HG03342 (cell line): ENCODE measurements at regions not wholly inside any gene's neighbourhood (a gene's known extent, or its start where the extent isn't known, plus 50 kb on each side); places are given as distances from the start of the nearest gene placed in this dataset.

Source experiments
- ATAC-seq: cut with Tn5 transposase; IDR thresholded peaks from one replicate; pipeline ENCODE4 v1.9.1; 2021; ENCODE audit warnings: mild to moderate bottlenecking, moderate library complexity; ENCODE audit not compliant: unreplicated experiment

DNA sequence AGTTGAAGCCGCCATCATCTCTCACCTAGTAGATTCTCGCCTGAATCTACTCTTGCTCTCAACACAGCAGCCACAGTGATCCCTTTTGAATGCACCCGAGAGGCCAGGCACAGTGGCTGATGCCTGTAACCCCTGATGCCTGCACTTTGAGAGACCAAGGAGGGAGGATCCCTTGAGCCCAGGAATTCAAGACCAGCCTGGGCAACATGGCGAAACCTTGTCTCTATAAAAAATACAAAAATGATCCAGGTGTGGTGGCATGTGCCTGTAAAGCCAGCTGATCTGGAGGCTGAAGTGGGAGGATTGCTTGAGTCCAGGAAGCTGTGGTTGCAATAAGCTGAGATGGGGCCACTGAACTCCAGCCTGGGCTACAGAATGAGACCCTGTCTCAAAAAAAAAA lies 60.3 kb upstream of the EML4 start:
- ATAC-seq = no peak

DNA sequence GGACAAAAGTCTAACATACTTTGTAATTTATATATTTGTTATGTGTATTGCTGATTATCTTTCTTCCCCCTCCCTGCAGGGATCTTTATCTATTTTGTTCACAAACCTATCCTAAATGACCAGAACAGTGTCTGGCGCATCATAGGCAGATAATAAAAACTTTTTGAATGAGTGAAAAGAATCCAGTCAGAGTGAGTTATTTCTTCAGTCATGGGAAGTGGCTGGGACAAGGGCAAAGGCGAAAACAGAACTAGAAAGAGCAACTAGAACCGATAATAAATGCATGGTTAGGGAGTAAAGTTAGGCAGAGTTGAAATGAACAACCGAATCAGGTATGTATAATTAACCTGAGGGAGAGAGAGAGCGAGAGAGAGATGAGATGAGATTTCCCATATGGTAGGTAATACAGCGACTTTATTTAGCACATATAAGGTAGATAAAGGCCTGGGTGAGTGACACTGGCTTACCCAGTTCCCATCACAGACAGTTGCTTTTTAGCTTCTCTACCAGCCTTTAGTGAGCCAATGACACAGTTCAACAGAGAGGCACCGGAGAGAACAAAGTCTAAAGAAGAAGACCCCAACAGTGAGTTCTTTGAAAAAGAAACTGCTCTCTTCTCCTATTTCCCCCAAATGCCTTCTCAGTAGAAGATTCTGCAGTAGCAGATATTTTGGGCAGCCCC lies 59.1 kb upstream of the EML4 start:
- ATAC-seq = no peak

DNA sequence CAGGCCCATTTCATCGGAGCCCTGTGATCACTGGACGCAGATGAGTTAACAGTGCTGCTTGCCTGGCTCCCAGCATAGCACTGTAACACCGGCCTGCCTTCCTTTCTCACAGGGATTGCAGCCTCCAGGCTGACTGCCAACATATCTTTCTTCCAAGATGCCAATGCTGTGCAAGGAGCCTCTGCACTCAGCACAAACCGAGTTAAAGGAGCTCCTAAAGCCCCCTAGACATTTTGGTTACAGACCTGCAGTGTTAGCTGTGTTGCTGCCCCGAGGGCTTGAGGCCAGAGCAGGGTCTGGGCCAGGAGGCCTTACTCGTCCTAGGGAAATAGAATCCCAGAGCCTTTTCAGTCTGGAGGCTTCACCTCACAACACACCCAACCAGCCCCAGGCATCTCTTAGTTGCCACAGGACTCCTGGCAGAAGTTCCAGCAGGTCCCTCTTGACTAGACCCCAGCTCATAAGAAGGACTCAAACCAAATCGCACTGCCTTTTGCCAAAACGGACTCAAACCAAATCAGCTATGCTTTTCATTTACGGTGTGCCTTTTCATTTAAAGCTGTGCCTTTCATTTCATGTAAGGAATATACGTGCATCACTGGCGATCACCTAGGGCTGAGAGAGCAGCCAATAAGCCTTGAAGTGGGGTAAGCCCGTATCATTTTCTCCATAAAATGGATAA lies 58.4 kb upstream of the EML4 start:
- no peak for ATAC-seq

DNA sequence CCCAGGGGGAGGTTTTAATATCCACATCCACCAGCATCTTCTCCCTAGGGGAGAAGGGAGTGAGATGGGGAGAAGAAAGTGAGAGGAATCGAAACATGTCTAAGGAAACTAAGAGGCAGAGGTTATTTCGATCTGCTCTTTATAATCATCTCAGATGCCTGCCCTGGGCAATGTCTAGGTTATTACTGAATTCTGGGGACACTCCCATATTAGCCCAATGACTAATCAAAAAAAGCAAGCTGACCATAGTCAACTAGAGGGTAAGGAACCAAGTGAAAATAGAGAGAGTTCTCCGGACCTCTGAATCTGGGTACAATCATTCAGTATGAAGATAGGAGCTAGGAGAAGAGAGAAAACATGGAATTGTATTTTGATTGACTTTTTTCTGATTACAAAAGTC lies 56.7 kb upstream of the EML4 start:
- ATAC-seq = no peak

DNA sequence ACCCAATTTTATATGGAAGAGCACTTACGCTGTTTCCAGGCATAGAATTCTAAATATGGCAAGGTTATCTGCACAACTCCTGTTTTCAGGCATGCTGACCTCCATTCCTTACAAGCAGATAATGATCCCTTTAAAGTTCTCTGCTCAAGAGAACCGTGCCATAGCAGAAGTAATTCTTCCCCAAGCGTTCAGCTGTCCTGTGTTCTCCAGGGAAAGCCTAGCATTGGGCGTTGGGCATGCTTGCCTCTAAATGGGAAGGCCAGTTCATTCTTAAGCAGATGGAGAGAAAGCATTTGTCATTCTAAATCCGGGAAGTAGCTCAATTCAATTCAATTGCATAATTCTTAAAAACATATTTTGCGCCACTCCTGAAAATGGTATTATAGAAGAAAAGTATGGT lies 55.7 kb upstream of the EML4 start:
- ATAC-seq = no peak

DNA sequence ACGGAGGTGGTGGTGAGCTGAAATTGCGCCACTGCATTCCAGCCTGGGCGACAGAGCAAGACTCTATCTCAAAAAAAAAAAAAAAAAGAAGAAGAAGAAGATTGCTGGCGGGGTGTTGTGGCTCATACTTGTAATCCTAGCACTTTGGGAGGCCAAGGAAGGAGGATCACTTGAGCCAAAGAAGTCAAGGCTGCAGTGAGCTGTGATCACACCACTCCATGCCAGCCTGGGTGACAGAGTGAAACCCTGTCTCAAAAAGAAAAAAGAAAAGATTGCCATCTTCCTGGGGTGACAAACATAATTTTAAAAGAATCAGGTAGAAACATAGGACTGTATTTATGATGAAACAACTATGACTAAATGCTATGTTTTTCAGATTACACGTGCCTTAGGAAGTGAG lies 55.1 kb upstream of the EML4 start:
- ATAC-seq = no peak

DNA sequence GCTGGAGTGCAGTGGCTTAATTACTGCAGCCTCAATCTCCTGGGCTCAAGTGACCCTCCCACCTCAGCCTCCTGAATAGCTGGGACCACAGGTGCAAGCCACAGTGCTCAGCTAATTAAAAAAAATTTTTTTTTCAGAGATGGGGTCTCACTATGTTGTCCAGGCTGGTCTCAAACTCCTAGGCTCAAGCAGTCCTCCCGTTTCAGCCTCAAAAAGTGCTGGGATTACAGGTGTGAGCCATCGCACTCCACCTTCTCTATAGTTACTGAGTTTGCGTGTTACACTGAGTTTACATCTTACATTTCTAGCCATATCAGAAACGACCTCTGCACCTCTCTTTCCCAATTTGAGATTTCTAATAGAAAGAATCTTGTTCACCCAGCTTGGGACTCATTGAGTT lies 53.6 kb upstream of the EML4 start:
- no peak for ATAC-seq

DNA sequence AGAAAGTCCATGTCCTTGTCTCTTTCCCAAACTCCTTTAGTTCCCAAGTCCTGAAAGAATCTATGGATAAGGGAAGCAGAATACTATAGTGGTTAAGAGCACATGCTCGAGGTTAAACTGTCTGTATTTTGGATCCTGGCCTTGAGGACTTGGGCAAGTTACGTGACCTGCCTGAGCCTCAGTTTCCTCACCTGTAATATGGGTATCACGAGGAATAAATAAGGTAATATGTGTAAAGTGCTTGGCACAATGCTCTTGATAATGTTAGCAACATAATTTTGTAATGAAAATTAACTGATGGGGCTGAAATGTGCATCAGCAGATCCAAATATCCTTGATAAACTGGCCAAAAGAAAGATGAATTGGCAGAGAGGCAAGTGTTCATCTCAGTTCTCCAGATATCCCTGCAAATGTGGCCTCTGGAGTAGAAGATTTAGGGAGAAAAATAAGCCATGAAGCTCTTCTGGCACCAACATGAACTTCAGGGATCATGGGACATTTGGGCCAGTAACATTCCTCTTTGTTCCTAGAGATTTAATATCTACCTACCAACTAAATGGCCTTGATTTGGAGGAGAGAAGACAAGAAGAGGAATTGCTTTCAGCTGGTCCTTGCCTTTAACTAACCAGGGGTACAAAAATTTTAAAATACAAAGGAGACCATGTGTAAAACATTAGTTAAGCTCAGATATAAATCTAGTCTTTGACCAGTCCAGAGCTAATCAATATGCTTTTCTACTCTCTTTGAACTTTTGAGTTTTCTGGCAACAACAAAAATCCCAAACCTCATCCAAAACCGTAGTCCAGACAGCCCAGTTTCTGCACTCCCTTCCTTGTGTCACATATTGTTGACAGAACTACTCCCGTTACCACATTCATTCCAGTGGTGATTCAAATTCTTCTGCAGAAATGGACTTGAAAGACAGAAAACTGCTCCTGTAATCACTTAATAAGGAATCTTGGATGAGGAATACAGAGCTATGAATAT lies 52.7 kb upstream of the EML4 start:
- ATAC-seq = no peak

DNA sequence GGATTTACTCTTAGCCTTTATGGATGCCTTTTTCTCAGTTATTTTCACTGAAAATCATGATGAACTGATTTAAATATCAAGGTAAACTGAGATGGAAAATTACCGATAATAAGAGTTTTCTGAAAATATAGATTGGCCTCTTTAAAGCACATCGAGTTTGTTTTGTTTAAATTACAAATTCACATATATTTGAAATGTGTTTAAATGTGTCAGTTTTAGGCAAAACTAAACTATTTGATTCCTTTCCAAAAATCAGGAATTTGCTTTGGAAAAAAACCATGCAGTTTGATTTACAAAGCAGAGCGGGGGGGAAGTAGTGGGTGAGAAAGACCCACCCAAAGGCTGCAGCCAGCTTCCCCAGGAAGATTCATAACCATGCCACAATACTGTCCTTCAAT lies 52.0 kb upstream of the EML4 start:
- no peak for ATAC-seq

DNA sequence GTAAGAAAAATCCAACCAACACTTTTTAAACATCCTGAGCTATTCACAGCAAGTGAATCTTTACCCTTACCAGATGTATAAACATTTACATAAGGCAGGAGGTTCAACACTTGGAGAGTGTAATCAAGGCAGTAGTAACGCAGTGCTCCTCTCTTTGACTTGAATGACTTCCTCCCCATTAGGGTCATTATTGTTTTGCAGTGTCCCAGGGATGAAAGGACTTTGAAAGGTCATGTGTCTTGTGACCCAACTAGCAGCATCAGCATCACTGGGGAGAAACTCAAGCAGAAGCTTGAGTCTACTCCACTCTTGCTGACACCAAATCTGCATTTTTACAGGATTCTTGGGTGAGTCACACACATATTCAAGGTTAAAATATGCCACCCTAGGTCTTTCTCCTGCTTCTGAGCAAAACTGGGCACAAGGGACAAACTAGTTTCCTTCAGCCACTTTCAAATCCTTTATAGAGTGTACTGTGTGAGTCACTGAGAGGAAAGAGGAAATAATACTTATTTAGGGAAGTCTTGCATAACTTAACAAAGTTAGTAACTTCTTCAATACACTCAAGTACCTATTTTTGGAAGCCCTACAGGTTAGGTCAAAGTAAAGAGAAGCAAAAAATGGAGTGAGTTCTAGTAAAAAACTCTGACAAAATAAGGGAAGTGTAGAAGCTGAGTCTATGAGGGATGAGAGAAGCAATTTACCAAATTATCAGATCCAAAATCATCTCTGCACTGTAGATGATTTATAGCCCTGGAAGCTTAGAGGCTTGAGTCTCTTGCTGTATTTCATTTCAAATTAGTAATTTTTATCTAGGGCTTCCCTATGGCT lies 51.0 kb upstream of the EML4 start:
- peak; percentile 81 for ATAC-seq

DNA sequence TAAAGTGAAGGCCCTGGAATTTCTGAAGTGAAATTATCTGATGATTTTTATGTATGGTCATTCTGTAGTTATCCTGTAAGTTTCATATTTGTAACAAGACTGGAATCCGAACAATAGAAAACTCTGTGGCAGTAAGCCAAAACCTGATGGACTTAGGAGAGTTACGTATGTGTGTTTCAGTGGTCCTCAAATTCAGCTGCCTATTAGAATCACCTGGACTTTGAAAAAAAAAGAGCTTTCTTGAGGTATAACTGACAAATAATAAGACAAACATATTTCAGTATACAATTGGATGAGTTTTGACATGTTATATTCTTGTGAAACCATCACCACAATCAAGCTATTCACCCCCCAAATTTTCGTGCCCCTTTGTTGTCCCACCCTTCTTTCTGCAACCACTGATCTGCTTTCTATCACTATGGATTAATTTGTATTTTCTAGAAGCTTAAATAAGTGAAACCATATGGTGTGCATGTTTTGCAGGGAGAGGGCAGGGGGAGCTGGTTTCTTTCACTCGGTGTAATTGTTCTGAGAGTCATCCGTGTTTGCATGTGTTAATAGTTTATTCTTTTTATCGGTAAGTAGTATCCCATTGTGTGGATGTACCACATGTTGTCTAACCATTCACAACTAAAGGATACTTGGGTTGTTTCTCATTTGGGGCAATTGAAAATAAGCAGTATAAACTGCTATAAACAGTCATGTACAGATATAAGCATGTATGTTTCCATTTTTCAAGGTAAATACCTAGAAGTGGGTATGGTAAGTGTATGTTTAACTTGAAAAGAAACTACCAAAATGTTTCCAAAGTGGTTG lies 50.2 kb upstream of the EML4 start:
- no peak for ATAC-seq
